ENCODE measurements at regions not wholly inside any gene's neighbourhood (a gene's known extent, or its start where the extent isn't known, plus 50 kb on each side); places are given as distances from the start of the nearest gene placed in this dataset.
A peak's percentile ranks its signal among the peaks of the same experiment; 100 is the strongest.
"Not testable (repeated sequence)": the region's sequence is repeated elsewhere in the genome, so short reads cannot be mapped to it uniquely, and the experiment has no call there.

GRCh38 chr5:26535215-26535614 lies 503.2 kb downstream of the CDH9 start:
- no peak for DNase-seq

GRCh38 chr5:26530305-26530704 lies 508.1 kb downstream of the CDH9 start:
- no peak for DNase-seq

- DNase-seq, result no peak
These were observed 519.1 kb downstream of the CDH9 start for GRCh38 chr5:26519245-26519644.

- DNase-seq, result no peak
These were observed 520.3 kb downstream of the CDH9 start for GRCh38 chr5:26518065-26518464.

GRCh38 chr5:26498972-26499371 lies 539.4 kb downstream of the CDH9 start:
- no peak for DNase-seq

- DNase-seq, result no peak
These were observed 542.9 kb downstream of the CDH9 start for GRCh38 chr5:26495437-26495836.

- no peak for DNase-seq
These were observed 545.4 kb downstream of the CDH9 start for GRCh38 chr5:26492906-26493459.

GRCh38 chr5:26487553-26487952 lies 550.8 kb downstream of the CDH9 start:
- no peak for DNase-seq

GRCh38 chr5:26486631-26487030 lies 551.8 kb downstream of the CDH9 start:
- DNase-seq, result no peak

GRCh38 chr5:26485146-26485860 lies 553.1 kb downstream of the CDH9 start:
- DNase-seq, result not testable (repeated sequence)

GRCh38 chr5:26482810-26483375 lies 555.5 kb downstream of the CDH9 start:
- DNase-seq, result peak; percentile 73

GRCh38 chr5:26482076-26482809 lies 556.1 kb downstream of the CDH9 start:
- peak; percentile 73 for DNase-seq

GRCh38 chr5:26470439-26470838 lies 567.9 kb downstream of the CDH9 start:
- no peak for DNase-seq

- no peak for DNase-seq
These were observed 599.3 kb downstream of the CDH9 start for GRCh38 chr5:26439121-26439520.

- no peak for DNase-seq
These were observed 603.7 kb downstream of the CDH9 start for GRCh38 chr5:26434688-26435087.

GRCh38 chr5:26432386-26432785 lies 606.0 kb downstream of the CDH9 start:
- no peak for DNase-seq

- DNase-seq, result no peak
These were observed 608.1 kb downstream of the CDH9 start for GRCh38 chr5:26430323-26430722.

- no peak for DNase-seq
These were observed 611.1 kb downstream of the CDH9 start for GRCh38 chr5:26427281-26427680.

GRCh38 chr5:26419987-26420386 lies 618.4 kb downstream of the CDH9 start:
- no peak for DNase-seq

- DNase-seq, result no peak
These were observed 621.5 kb downstream of the CDH9 start for GRCh38 chr5:26416911-26417310.

GRCh38 chr5:26415987-26416779 lies 622.2 kb downstream of the CDH9 start:
- DNase-seq, result no peak

GRCh38 chr5:26390608-26391007 lies 647.8 kb downstream of the CDH9 start:
- no peak for DNase-seq

- no peak for DNase-seq
These were observed 649.4 kb downstream of the CDH9 start for GRCh38 chr5:26388976-26389375.
